GM20431 (cell line): ENCODE measurements at regions not wholly inside any gene's neighbourhood (a gene's known extent, or its start where the extent isn't known, plus 50 kb on each side); places are given as distances from the start of the nearest gene placed in this dataset.
"Not testable (repeated sequence)": the region's sequence is repeated elsewhere in the genome, so short reads cannot be mapped to it uniquely, and the experiment has no call there.

ENCODE experiments used
- in situ Hi-C: fragments of 300-500 bp; cut with MseI, MboI; formaldehyde crosslinking; loops from one replicate; pipeline ENCODE4 v1.15.0; 2020; ENCODE audit warnings: low sequenced_read_pairs; ENCODE audit not compliant: unreplicated experiment

- in situ Hi-C loops, result no loop called here
These were observed 75.6 kb upstream of the MYRIP start for GRCh38 chr3:39733804-39734203.

GRCh38 chr3:39739658-39740057, 69.8 kb upstream of the MYRIP start:
- in situ Hi-C loops, result not testable (repeated sequence)

GRCh38 chr3:39744746-39745145, 64.7 kb upstream of the MYRIP start:
- in situ Hi-C loops, result no loop called here

- in situ Hi-C loops, result no loop called here
These were observed 61.4 kb upstream of the MYRIP start for GRCh38 chr3:39748002-39748401.

GRCh38 chr3:39748763-39749162, 60.6 kb upstream of the MYRIP start:
- in situ Hi-C loops, result no loop called here

GRCh38 chr3:39750712-39751111, 58.7 kb upstream of the MYRIP start:
- in situ Hi-C loops, result no loop called here

GRCh38 chr3:39751286-39751685, 58.1 kb upstream of the MYRIP start:
- in situ Hi-C loops, result no loop called here

GRCh38 chr3:39752019-39752637, 57.3 kb upstream of the MYRIP start:
- in situ Hi-C loops, result no loop called here

- in situ Hi-C loops, result no loop called here
These were observed 56.7 kb upstream of the MYRIP start for GRCh38 chr3:39752751-39753150.

GRCh38 chr3:39753391-39753790, 56.0 kb upstream of the MYRIP start:
- in situ Hi-C loops, result no loop called here

- in situ Hi-C loops, result no loop called here
These were observed 54.9 kb upstream of the MYRIP start for GRCh38 chr3:39754549-39754948.

GRCh38 chr3:39755100-39755499, 54.3 kb upstream of the MYRIP start:
- in situ Hi-C loops, result no loop called here

- in situ Hi-C loops, result no loop called here
These were observed 52.1 kb upstream of the MYRIP start for GRCh38 chr3:39757307-39757706.
